ENCODE measurements at regions not wholly inside any gene's neighbourhood (a gene's known extent, or its start where the extent isn't known, plus 50 kb on each side); places are given as distances from the start of the nearest gene placed in this dataset.

DNA sequence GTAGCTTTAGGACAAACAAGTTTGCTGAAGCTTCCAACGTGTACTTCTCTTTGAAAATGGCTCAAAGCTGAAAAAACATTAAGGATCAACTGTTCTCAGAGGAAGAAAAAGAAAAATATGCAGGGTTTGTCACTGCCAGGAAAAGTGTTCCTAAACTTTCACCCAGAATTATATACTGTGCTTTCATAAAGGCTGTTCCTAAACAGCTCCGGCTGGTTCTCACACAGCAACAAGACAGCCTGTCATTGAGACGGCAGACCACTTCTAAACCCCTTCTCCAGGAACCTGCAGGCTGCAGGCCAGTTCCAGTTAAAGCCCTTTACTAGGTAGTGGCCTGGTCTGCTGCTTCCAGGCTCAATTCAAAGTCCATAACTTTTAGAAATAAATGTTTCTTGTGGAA, 97.4 kb upstream of the SOX4 start:
- TF ChIP-seq, protein P1, sequence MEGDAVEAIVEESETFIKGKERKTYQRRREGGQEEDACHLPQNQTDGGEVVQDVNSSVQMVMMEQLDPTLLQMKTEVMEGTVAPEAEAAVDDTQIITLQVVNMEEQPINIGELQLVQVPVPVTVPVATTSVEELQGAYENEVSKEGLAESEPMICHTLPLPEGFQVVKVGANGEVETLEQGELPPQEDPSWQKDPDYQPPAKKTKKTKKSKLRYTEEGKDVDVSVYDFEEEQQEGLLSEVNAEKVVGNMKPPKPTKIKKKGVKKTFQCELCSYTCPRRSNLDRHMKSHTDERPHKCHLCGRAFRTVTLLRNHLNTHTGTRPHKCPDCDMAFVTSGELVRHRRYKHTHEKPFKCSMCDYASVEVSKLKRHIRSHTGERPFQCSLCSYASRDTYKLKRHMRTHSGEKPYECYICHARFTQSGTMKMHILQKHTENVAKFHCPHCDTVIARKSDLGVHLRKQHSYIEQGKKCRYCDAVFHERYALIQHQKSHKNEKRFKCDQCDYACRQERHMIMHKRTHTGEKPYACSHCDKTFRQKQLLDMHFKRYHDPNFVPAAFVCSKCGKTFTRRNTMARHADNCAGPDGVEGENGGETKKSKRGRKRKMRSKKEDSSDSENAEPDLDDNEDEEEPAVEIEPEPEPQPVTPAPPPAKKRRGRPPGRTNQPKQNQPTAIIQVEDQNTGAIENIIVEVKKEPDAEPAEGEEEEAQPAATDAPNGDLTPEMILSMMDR (IDR thresholded peaks at IDR 0.05; ENCODE audit: low read depth, low read length, missing control alignments) = no peak
- no peak for DNase-seq
- no peaks in the 10 kb centered on the region for H3K36me3 ChIP-seq (replicated peaks)
- no peak overlapping the region for H3K27ac ChIP-seq
- in situ Hi-C loops (cut with HindIII; ENCODE audit: low pct_ligation_motif_present, low sequenced_read_pairs) = no loop called here
- no peaks in the 10 kb centered on the region for H3K27me3 ChIP-seq (replicated peaks)
- no peak overlapping the region for H3K4me3 ChIP-seq (ENCODE audit: low read depth, low read length)

DNA sequence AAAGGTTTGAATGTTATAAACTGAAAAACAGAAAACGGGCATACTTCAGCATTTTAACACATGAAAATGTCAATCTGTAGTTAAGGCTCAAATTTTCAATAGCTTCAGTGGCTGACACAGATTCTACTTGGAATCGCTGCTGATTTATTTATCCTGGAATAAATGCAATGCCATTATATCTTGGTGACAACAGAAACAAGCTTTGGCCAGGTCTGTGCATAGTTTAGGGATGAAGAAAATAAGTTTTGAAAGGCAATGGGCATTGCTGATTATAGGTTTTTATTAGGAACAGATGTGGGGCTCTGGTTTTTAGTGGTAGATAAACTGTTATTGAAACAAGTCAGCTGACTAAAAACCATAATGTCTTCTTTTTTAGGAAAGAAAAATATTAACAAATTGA, 96.8 kb upstream of the SOX4 start:
- Histone ChIP-seq H3K27ac (no peak overlapping the region), H3K36me3 (replicated peaks) (no peaks in the 10 kb centered on the region), H3K27me3 (replicated peaks) (no peaks in the 10 kb centered on the region), H3K4me3 (ENCODE audit: low read depth, low read length) (no peak overlapping the region)
- in situ Hi-C loops (cut with HindIII; ENCODE audit: low pct_ligation_motif_present, low sequenced_read_pairs) = no loop called here
- no peak for DNase-seq
- TF ChIP-seq, protein P1 (IDR thresholded peaks at IDR 0.05; ENCODE audit: low read depth, low read length, missing control alignments) = no peak

DNA sequence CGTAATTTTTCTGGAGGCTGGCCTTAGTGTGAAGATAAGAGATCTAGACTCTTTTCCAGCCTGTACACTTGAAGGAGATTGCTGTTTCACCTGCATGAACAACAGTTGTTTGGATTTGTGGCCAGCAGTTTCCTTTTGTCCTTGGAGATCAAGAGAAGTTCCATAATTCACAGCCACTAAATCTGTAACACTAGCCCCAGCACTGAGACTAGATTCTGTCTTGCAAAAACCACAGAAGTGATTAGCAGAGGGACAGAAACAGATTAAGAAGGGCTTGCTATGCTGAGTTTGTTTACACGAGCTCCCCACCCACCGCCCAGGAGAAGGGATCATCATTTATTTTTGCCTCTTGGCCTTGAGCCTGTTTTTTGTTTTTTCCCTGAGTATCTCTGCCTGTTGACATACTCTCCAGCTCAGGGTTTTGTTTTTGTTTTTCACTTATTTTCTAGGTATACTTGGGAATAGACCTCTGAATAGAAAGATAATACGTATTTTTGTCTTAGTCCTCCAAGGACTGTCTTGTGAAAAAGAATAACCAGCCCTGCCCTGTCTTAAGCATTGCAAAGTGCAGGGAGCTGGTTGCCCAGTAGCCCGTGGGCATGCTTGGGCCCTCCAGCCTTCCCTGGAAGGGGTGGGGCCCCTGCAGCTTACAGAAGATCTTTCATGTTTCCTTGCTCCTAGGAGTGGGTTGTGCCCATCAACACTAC, 93.1 kb upstream of the SOX4 start:
- no peak overlapping the region for H3K4me3 ChIP-seq (ENCODE audit: low read depth, low read length)
- TF ChIP-seq, protein P1 (IDR thresholded peaks at IDR 0.05; ENCODE audit: low read depth, low read length, missing control alignments) = no peak
- no peaks in the 10 kb centered on the region for H3K27me3 ChIP-seq (replicated peaks)
- in situ Hi-C loops (cut with HindIII; ENCODE audit: low pct_ligation_motif_present, low sequenced_read_pairs) = no loop called here
- H3K27ac ChIP-seq = no peak overlapping the region
- no peak for DNase-seq
- H3K36me3 ChIP-seq (replicated peaks) = no peaks in the 10 kb centered on the region

DNA sequence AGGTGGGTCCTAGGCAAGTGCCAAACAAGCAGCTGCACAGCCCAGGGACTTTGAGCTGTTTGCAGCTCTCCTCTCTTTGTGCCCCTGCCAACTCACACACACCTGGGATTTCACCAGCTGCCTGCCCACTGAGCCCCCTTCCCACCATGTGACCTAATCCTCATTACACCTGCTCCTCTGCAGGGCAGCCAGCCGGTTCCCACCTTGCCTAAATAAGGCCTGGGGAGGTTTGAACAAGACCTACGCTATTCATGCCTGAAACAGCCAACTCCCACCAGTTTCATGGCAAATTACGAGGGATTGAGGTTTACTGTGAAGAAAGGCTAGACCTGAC, 92.6 kb upstream of the SOX4 start:
- Histone ChIP-seq H3K4me3 (ENCODE audit: low read depth, low read length) (no peak overlapping the region), H3K36me3 (replicated peaks) (no peaks in the 10 kb centered on the region)
- in situ Hi-C loops (cut with HindIII; ENCODE audit: low pct_ligation_motif_present, low sequenced_read_pairs) = no loop called here

DNA sequence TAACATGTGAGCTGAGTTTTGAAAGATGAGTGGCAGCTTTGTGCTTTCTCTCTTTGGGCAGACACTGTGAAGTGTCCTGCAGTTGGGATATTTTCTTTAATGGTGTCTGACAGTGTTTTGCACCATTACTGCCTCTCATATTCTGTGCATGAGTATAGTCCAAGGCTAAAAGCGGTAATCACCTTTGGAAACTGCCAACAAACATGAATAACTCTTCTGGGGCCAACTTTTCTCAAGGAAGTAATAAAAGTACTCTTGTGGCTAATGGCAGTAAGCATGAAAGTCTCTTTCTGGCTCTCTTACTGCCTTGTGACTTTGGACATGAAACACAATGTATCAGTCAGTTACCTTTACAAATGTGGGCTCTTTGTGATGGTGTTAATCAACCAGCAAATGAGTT, 91.7 kb upstream of the SOX4 start:
- Histone ChIP-seq H3K27me3 (replicated peaks) (no peaks in the 10 kb centered on the region), H3K4me3 (ENCODE audit: low read depth, low read length) (no peak overlapping the region), H3K36me3 (replicated peaks) (no peaks in the 10 kb centered on the region), H3K27ac (no peak overlapping the region)
- no peak for DNase-seq
- TF ChIP-seq, protein P1 (IDR thresholded peaks at IDR 0.05; ENCODE audit: low read depth, low read length, missing control alignments) = no peak
- in situ Hi-C loops (cut with HindIII; ENCODE audit: low pct_ligation_motif_present, low sequenced_read_pairs) = no loop called here

More for the DNA sequence above, 92.6 kb upstream of the SOX4 start:
- H3K27ac ChIP-seq = no peak overlapping the region
- no peaks in the 10 kb centered on the region for H3K27me3 ChIP-seq (replicated peaks)
- no peak for DNase-seq
- TF ChIP-seq, protein P1 (IDR thresholded peaks at IDR 0.05; ENCODE audit: low read depth, low read length, missing control alignments) = no peak

DNA sequence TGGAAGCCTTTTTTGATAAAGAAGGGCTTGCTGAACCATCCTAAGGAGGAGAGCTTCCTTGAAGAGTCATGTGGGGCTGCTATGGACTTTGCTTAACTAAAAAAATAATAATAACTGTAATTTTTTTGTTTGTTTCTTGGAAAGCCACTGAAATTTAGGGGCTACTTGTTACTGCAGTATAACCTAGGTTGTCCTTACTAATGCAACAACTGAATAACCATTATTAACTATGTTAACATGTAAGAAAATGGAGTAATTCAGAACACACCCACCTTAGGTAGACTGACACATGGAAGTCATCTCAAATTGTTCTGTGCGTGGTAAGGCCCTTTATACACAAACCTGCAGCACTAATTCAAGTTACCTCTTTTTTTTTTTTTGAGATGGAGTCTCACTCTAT, 90.9 kb upstream of the SOX4 start:
- no peaks in the 10 kb centered on the region for H3K36me3 ChIP-seq (replicated peaks)
- TF ChIP-seq, protein P1 (IDR thresholded peaks at IDR 0.05; ENCODE audit: low read depth, low read length, missing control alignments) = no peak
- H3K27me3 ChIP-seq (replicated peaks) = no peaks in the 10 kb centered on the region
- no peak overlapping the region for H3K4me3 ChIP-seq (ENCODE audit: low read depth, low read length)
- in situ Hi-C loops (cut with HindIII; ENCODE audit: low pct_ligation_motif_present, low sequenced_read_pairs) = no loop called here
- DNase-seq = no peak
- no peak overlapping the region for H3K27ac ChIP-seq

Measured in brain microvascular endothelial cell (primary cell).